H9 (cell line): ENCODE measurements at regions not wholly inside any gene's neighbourhood (a gene's known extent, or its start where the extent isn't known, plus 50 kb on each side); places are given as distances from the start of the nearest gene placed in this dataset.

Experiments
- DNase-seq: peaks from one replicate; pipeline ENCODE4 v3.0.0-alpha.2; 2017
- H2AFZ ChIP-seq: one replicate; pipeline ENCODE4 v1.6.1; 2013; ENCODE audit warnings: mild to moderate bottlenecking, low read length, control low read depth, moderate library complexity
- H2AK5ac ChIP-seq: 2 replicates; pipeline ENCODE4 v1.6.1; 2013; ENCODE audit warnings: low read length, control low read depth, mixed read lengths; ENCODE audit not compliant: insufficient read length
- H2BK120ac ChIP-seq: one replicate; pipeline ENCODE4 v1.6.1; 2013; ENCODE audit warnings: low read depth, mild to moderate bottlenecking, low read length, control low read depth, inconsistent platforms; ENCODE audit not compliant: poor library complexity, severe bottlenecking
- H2BK12ac ChIP-seq: 2 replicates; pipeline ENCODE4 v1.6.1; 2013; ENCODE audit warnings: low read length, control low read depth, mixed read lengths, low read depth; ENCODE audit not compliant: insufficient read length
- H2BK15ac ChIP-seq: 2 replicates; pipeline ENCODE4 v1.6.1; 2013; ENCODE audit warnings: low read depth, low read length, control low read depth
- H2BK20ac ChIP-seq: one replicate; pipeline ENCODE4 v1.6.1; 2013; ENCODE audit warnings: low read depth, mild to moderate bottlenecking, low read length, control low read depth, inconsistent platforms; ENCODE audit not compliant: poor library complexity, severe bottlenecking
- H2BK5ac ChIP-seq: 2 replicates; pipeline ENCODE4 v1.6.1; 2013; ENCODE audit warnings: low read length, control low read depth, mixed read lengths; ENCODE audit not compliant: insufficient read length
- H3K14ac ChIP-seq: 2 replicates; pipeline ENCODE4 v1.6.1; 2013; ENCODE audit warnings: low read length, control low read depth; ENCODE audit not compliant: insufficient read depth
- H3K18ac ChIP-seq: 2 replicates; pipeline ENCODE4 v1.6.1; 2013; ENCODE audit warnings: low read depth, mild to moderate bottlenecking, mixed read lengths, low read length, control low read depth; ENCODE audit not compliant: insufficient read length
- H3K23ac ChIP-seq: 2 replicates; pipeline ENCODE4 v1.6.1; 2013; ENCODE audit warnings: low read length, control low read depth, mixed read lengths, low read depth; ENCODE audit not compliant: insufficient read length
- H3K23me2 ChIP-seq: 2 replicates; pipeline ENCODE4 v1.6.1; 2013; ENCODE audit warnings: low read depth, mild to moderate bottlenecking, mixed read lengths, low read length, control low read depth; ENCODE audit not compliant: insufficient read length, poor library complexity, severe bottlenecking
- H3K27ac ChIP-seq: 2 replicates; pipeline ENCODE4 v1.5.1; 2013; ENCODE audit warnings: low read length, control low read depth, mixed read lengths, low read depth; ENCODE audit not compliant: insufficient read length
- H3K27me3 ChIP-seq: 2 replicates; pipeline ENCODE4 v1.6.1; 2013; ENCODE audit warnings: low read length, control low read depth, inconsistent platforms; ENCODE audit not compliant: insufficient read depth
- H3K4ac ChIP-seq: 2 replicates; pipeline ENCODE4 v1.6.1; 2013; ENCODE audit warnings: low read depth, mild to moderate bottlenecking, control low read depth, inconsistent platforms, low read length, moderate library complexity
- H3K4me1 ChIP-seq: 2 replicates; pipeline ENCODE4 v1.6.1; 2013; ENCODE audit warnings: low read length, control low read depth, inconsistent platforms; ENCODE audit not compliant: insufficient read depth
- H3K4me2 ChIP-seq: 2 replicates; pipeline ENCODE4 v1.6.1; 2013; ENCODE audit warnings: low read length, control low read depth, mixed read lengths; ENCODE audit not compliant: insufficient read length, insufficient read depth
- H3K56ac ChIP-seq: 2 replicates; pipeline ENCODE4 v1.6.1; 2013; ENCODE audit warnings: low read depth, mild to moderate bottlenecking, mixed read lengths, low read length, control low read depth; ENCODE audit not compliant: insufficient read length
- H3K79me1 ChIP-seq: 2 replicates; pipeline ENCODE4 v1.6.1; 2013; ENCODE audit warnings: low read depth, mild to moderate bottlenecking, moderate library complexity, low read length, control low read depth, inconsistent platforms; ENCODE audit not compliant: insufficient read depth, poor library complexity, severe bottlenecking
- H3K79me2 ChIP-seq: 2 replicates; pipeline ENCODE4 v1.6.1; 2013; ENCODE audit warnings: low read length, control low read depth, inconsistent platforms; ENCODE audit not compliant: insufficient read depth
- H3K9ac ChIP-seq: 2 replicates; pipeline ENCODE4 v1.6.1; 2013; ENCODE audit warnings: low read length, control low read depth, mixed read lengths; ENCODE audit not compliant: insufficient read length; ENCODE audit errors: extremely low read depth
- H3K9me3 ChIP-seq: one replicate; pipeline ENCODE4 v1.6.1; 2013; ENCODE audit warnings: low read depth, low read length, inconsistent platforms; ENCODE audit not compliant: control insufficient read depth
- H3T11ph ChIP-seq: one replicate; pipeline ENCODE4 v1.6.1; 2013; ENCODE audit warnings: mild to moderate bottlenecking, low read length, control low read depth, inconsistent platforms
- H4K20me1 ChIP-seq: one replicate; pipeline ENCODE4 v1.6.1; 2013; ENCODE audit not compliant: control insufficient read depth, insufficient read length, insufficient read depth
- H4K5ac ChIP-seq: 2 replicates; pipeline ENCODE4 v1.6.1; 2013; ENCODE audit warnings: low read depth, mild to moderate bottlenecking, mixed read lengths, low read length, control low read depth; ENCODE audit not compliant: insufficient read length
- H4K8ac ChIP-seq: replicated peaks from 2 replicates; pipeline ENCODE4 v1.6.1; 2013; ENCODE audit warnings: low read length, control low read depth, mixed read lengths, low read depth; ENCODE audit not compliant: insufficient read length
- H4K91ac ChIP-seq: 2 replicates; pipeline ENCODE4 v1.6.1; 2013; ENCODE audit warnings: low read depth, mild to moderate bottlenecking, moderate library complexity, mixed read lengths, low read length, control low read depth; ENCODE audit not compliant: insufficient read length
- H3K27ac Mint-ChIP-seq, 3 experiments: 2 replicates in 2 of 3; 3 replicates in 1 of 3; pipeline ENCODE4 v1.8.0; 2020 to 2021; ENCODE audit warnings: mixed read lengths in 3 of 3, mild to moderate bottlenecking in 1 of 3, moderate library complexity in 1 of 3
- H3K27me3 Mint-ChIP-seq: 2 replicates; pipeline ENCODE4 v1.8.0; 2021; ENCODE audit warnings: low read depth, mild to moderate bottlenecking, moderate library complexity, mixed read lengths
- H3K36me3 Mint-ChIP-seq, 3 experiments: 2 replicates in 2 of 3; 3 replicates in 1 of 3; pipeline ENCODE4 v1.8.0; 2020 to 2021; ENCODE audit warnings: low read depth in 3 of 3, mixed read lengths in 3 of 3; ENCODE audit not compliant: insufficient read depth in 1 of 3
- H3K4me1 Mint-ChIP-seq, 2 experiments: 2 replicates each; pipeline ENCODE4 v1.8.0; 2020; ENCODE audit warnings: mixed read lengths in 2 of 2
- H3K4me3 Mint-ChIP-seq, 2 experiments: 2 replicates in 1 of 2; 3 replicates in 1 of 2; pipeline ENCODE4 v1.8.0; 2020 to 2021; ENCODE audit warnings: mild to moderate bottlenecking in 2 of 2, mixed read lengths in 2 of 2, moderate library complexity in 1 of 2
- H3K9me3 Mint-ChIP-seq, 2 experiments: 2 replicates in 1 of 2; 3 replicates in 1 of 2; pipeline ENCODE4 v1.8.0; 2020; ENCODE audit warnings: mild to moderate bottlenecking in 2 of 2, mixed read lengths in 2 of 2, moderate library complexity in 1 of 2
- CTCF ChIP-seq: fragments of 200-600 bp; sonication (generic); conservative IDR thresholded peaks from 3 replicates; pipeline ENCODE4 v1.8.0; 2021; ENCODE audit warnings: antibody characterized with exemption, mild to moderate bottlenecking
- WGBS: extraction: QIAGEN DNeasy Blood & Tissue Kit; methylation state at CpG from one replicate; pipeline ENCODE4 v1.1.7; 2013; ENCODE audit warnings: missing lambda C conversion rate, low lambda C conversion rate, mixed read lengths; ENCODE audit not compliant: insufficient read length; ENCODE audit errors: extremely low coverage; 5-methylcytosine and 5-hydroxymethylcytosine counted together

GRCh38 chr1:189438808-189439207 is 1038.9 kb downstream of the BRINP3 start:
- no peaks in the 10 kb centered on the region for H3K9me3 ChIP-seq
- no peak overlapping the region for H3K23ac ChIP-seq
- Mint-ChIP-seq H3K27ac (no peak overlapping the region; a peak in 1 of 7 replicates), H3K27me3 (no peaks in the 10 kb centered on the region; the same call in 1 of the 2 replicates), H3K36me3 (no peaks in the 10 kb centered on the region), H3K9me3 (no peaks in the 10 kb centered on the region), H3K4me1 (no peaks in the 10 kb centered on the region), H3K4me3 (no peak overlapping the region)
- no peaks in the 10 kb centered on the region for H3K27me3 ChIP-seq
- H3K56ac ChIP-seq: no peak overlapping the region
- no peak overlapping the region for H2BK20ac ChIP-seq
- no peak overlapping the region for H2AK5ac ChIP-seq
- H3K9ac ChIP-seq: no peak overlapping the region
- WGBS: no CpG with 5 or more reads among the region's 3 CpGs
- no peak overlapping the region for H2BK15ac ChIP-seq
- no peak overlapping the region for H2AFZ ChIP-seq
- no peak overlapping the region for H3K4ac ChIP-seq
- H2BK5ac ChIP-seq: no peak overlapping the region
- H3K79me1 ChIP-seq: no peaks in the 10 kb centered on the region
- no peak overlapping the region for H3K4me2 ChIP-seq
- H3K27ac ChIP-seq: no peak overlapping the region
- H4K8ac ChIP-seq: no peak overlapping the region
- no peak overlapping the region for H4K91ac ChIP-seq
- no peak overlapping the region for H2BK120ac ChIP-seq
- H3K18ac ChIP-seq: no peak overlapping the region
- H3K4me1 ChIP-seq: no peaks in the 10 kb centered on the region
- no peaks in the 10 kb centered on the region for H4K20me1 ChIP-seq
- H3K79me2 ChIP-seq: no peaks in the 10 kb centered on the region
- H4K5ac ChIP-seq: no peak overlapping the region
- no peak overlapping the region for H2BK12ac ChIP-seq
- no peak overlapping the region for H3T11ph ChIP-seq
- no peaks in the 10 kb centered on the region for H3K23me2 ChIP-seq
- no peak for DNase-seq
- H3K14ac ChIP-seq: no peak overlapping the region
- no peak for TF ChIP-seq CTCF
